Endothelial cell of umbilical vein (primary cell): ENCODE measurements at regions not wholly inside any gene's neighbourhood (a gene's known extent, or its start where the extent isn't known, plus 50 kb on each side); places are given as distances from the start of the nearest gene placed in this dataset.

Experiments
- BruUV-seq: library from RNA; stranded (reverse); fragments of 400-500 nt; replicated peaks from 2 replicates; lab custom pipeline; 2021; lab: Mats Ljungman, UMichigan
- CTCF ChIA-PET: fragments of 300-600, 350-600 bp; sonication (Branson Sonifier 250); formaldehyde crosslinking; loops from one replicate; lab custom pipeline; 2021; ENCODE audit warnings: antibody characterized with exemption, inconsistent platforms; lab: Charles Lee
- POLR2A ChIA-PET: fragments of 300-600, 350-600 bp; sonication (Branson Sonifier 250); formaldehyde crosslinking; loops from one replicate; lab custom pipeline; 2021; ENCODE audit warnings: antibody characterized with exemption, inconsistent platforms; lab: Charles Lee
- DNase-seq: peaks from one replicate; pipeline ENCODE4 v3.0.0-alpha.2; 2011; ENCODE audit warnings: low read depth, low spot score
- FAIRE-seq: peaks from 2 replicates; lab custom pipeline; 2011; peaks lifted over from hg19 to GRCh38; lab: Jason Lieb, UNC
- H2AFZ ChIP-seq: 2 replicates; pipeline ENCODE4 v1.6.0; 2012; ENCODE audit warnings: low read depth, low read length, control low read depth, inconsistent platforms
- H3K27ac ChIP-seq: 2 replicates; pipeline ENCODE4 v1.5.1; 2011; ENCODE audit warnings: low read depth, mild to moderate bottlenecking, control low read depth, low read length, moderate library complexity; ENCODE audit not compliant: insufficient read depth
- H3K27me3 ChIP-seq, 2 experiments: 2 replicates each; pipeline versions ENCODE4 v1.6.0 to v1.6.1; 2011; ENCODE audit warnings: low read length in 2 of 2, mixed read lengths in 1 of 2; ENCODE audit not compliant: control insufficient read depth in 2 of 2, insufficient read depth in 2 of 2
- H3K36me3 ChIP-seq, 2 experiments: 2 replicates in 1 of 2; 3 replicates in 1 of 2; pipeline ENCODE4 v1.5.1; 2011; ENCODE audit warnings: low read length in 2 of 2, mild to moderate bottlenecking in 1 of 2, moderate library complexity in 1 of 2; ENCODE audit not compliant: control insufficient read depth in 2 of 2, insufficient read depth in 2 of 2; ENCODE audit errors: extremely low read depth in 1 of 2
- H3K4me1 ChIP-seq: 3 replicates; pipeline ENCODE4 v1.5.1; 2011; ENCODE audit warnings: mild to moderate bottlenecking, low read length; ENCODE audit not compliant: control insufficient read depth, insufficient read depth; ENCODE audit errors: extremely low read depth
- H3K4me2 ChIP-seq: 2 replicates; pipeline ENCODE4 v1.6.1; 2011; ENCODE audit warnings: low read length, control low read depth, mixed read lengths; ENCODE audit not compliant: insufficient read depth
- H3K4me3 ChIP-seq, 3 experiments: fragments of 200-600 bp in 1 of 3; sonication (generic), shearing (Covaris generic) in 1 of 3; replicated peaks in 1 of 3; 2 replicates each; pipeline ENCODE4 v1.5.1; 2011 to 2016; ENCODE audit warnings: control low read depth in 3 of 3, low read length in 3 of 3, mild to moderate bottlenecking in 2 of 3, inconsistent platforms in 1 of 3, low read depth in 1 of 3, moderate library complexity in 1 of 3; ENCODE audit not compliant: insufficient read depth in 1 of 3
- H3K79me2 ChIP-seq: 2 replicates; pipeline ENCODE4 v1.6.0; 2012; ENCODE audit warnings: low read length, inconsistent platforms; ENCODE audit not compliant: control insufficient read depth, insufficient read depth
- H3K9ac ChIP-seq: replicated peaks from 2 replicates; pipeline ENCODE3; 2011; ENCODE audit warnings: low read length, control low read depth; ENCODE audit not compliant: insufficient read depth; ENCODE audit errors: extremely low read depth
- H3K9me1 ChIP-seq: replicated peaks from 3 replicates; pipeline ENCODE4 v1.6.0; 2011; ENCODE audit warnings: mild to moderate bottlenecking, low read length; ENCODE audit not compliant: control insufficient read depth, insufficient read depth; ENCODE audit errors: extremely low read depth
- H3K9me3 ChIP-seq: replicated peaks from 2 replicates; pipeline ENCODE4 v1.5.1; 2012; ENCODE audit warnings: low read length, inconsistent platforms; ENCODE audit not compliant: control insufficient read depth, insufficient read depth
- H4K20me1 ChIP-seq: replicated peaks from 2 replicates; pipeline ENCODE3; 2011; ENCODE audit warnings: mild to moderate bottlenecking, low read length; ENCODE audit not compliant: control insufficient read depth, insufficient read depth; ENCODE audit errors: extremely low read depth
- EZH2 ChIP-seq: IDR thresholded peaks from 2 replicates; pipeline ENCODE4 v1.6.1; 2012; ENCODE audit warnings: borderline replicate concordance, low read depth, mild to moderate bottlenecking, moderate library complexity, low read length, inconsistent platforms; ENCODE audit not compliant: severe bottlenecking
- FOS ChIP-seq: IDR thresholded peaks from 2 replicates; pipeline ENCODE4 v1.6.1; 2011; ENCODE audit warnings: mild to moderate bottlenecking, low read length, moderate library complexity, borderline replicate concordance; ENCODE audit not compliant: insufficient read depth
- GATA2 ChIP-seq: IDR thresholded peaks from 2 replicates; pipeline ENCODE4 v1.7.0; 2011; ENCODE audit warnings: low read depth, mild to moderate bottlenecking, moderate library complexity, mixed read lengths, low read length; ENCODE audit not compliant: insufficient read length, insufficient read depth
- JUN ChIP-seq: IDR thresholded peaks from 2 replicates; pipeline ENCODE4 v1.6.1; 2011; ENCODE audit warnings: borderline replicate concordance, low read depth; ENCODE audit not compliant: insufficient read length, insufficient read depth
- MYC ChIP-seq: IDR thresholded peaks from one replicate; pipeline ENCODE4 v1.6.1; 2011; ENCODE audit warnings: mild to moderate bottlenecking, low read depth, low read length
- POLR2A ChIP-seq: IDR thresholded peaks from 2 replicates; pipeline ENCODE4 v1.6.1; 2012; ENCODE audit warnings: low read depth, mild to moderate bottlenecking, control low read depth, low read length
- POLR2AphosphoS5 ChIP-seq: IDR thresholded peaks from 2 replicates; pipeline ENCODE4 v1.6.1; 2012; ENCODE audit warnings: low read depth, mild to moderate bottlenecking, control low read depth, low read length, moderate library complexity; ENCODE audit not compliant: insufficient read depth
- dilution Hi-C: fragments of 300-500 bp; cut with MboI; formaldehyde crosslinking; loops from one replicate; pipeline ENCODE4 v1.15.0; 2019; ENCODE audit warnings: low sequenced_read_pairs; ENCODE audit not compliant: extremely low pct_ligation_motif_present
- intact Hi-C: fragments of 100-400 bp; cut with micrococcal nuclease; formaldehyde crosslinking; loops from one replicate; pipeline ENCODE4 v1.10.0; 2022
- TF ChIP-seq, protein P1 (sequence below): IDR thresholded peaks from 2 replicates; pipeline ENCODE4 v1.6.1; 2011; ENCODE audit not compliant: insufficient read depth, insufficient read length
- TF ChIP-seq, protein P2 (sequence below), 2 donors: IDR thresholded peaks; 1 replicate in 1 of 2; 2 replicates in 1 of 2; pipeline ENCODE4 v1.5.1; 2011; ENCODE audit warnings: low read length in 2 of 2, mild to moderate bottlenecking in 2 of 2, moderate library complexity in 2 of 2, control low read depth in 1 of 2, inconsistent platforms in 1 of 2, low read depth in 1 of 2; ENCODE audit not compliant: insufficient read depth in 1 of 2; ENCODE audit errors: extremely low read depth in 1 of 2

DNA sequence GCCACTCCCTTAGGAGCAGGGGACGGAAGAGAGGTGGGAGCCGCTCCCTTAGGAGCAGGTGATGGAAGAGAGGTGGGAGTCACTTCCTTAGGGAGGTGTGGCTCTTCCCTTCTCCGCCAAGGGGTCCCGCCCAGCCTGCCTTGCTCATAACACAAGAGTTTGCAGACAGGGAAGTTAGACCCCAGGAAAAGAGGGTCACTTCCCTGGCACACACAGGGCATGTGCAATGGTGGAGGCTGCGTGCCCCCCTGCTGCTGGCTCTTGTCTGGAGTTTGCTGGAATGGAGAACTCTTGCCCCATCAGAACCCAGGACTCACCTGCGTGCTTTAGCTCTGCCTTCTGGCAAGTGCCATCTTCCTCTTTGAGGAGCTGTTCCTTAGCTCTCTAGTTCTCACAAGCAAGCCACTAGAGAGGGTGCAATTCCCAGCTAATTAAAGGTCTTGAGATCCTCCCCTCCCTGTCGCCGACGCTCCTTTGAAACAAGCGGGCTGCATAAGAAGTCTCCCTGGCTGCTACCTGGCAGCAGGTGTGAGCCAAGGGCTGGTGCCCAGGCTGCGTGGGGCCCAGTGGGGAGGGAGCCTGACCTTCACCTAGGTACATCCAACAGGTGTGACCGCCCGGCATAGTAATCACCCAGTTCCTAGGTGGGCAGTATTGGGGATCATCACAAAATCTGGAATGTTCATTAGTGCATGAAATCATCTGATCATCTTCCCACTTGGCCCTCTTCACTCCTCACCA lies 281.6 kb downstream of the ZNF536 start:
- CTCF ChIA-PET, result no interaction called here

More for the DNA sequence above, 281.6 kb downstream of the ZNF536 start:
- Histone ChIP-seq H2AFZ (no peak overlapping the region), H3K4me1 (no peaks in the 10 kb centered on the region), H3K4me2 (no peak overlapping the region), H3K36me3 (no peaks in the 10 kb centered on the region), H3K27ac (no peak overlapping the region), H3K4me3 (no peak overlapping the region), H3K9me3 (no peaks in the 10 kb centered on the region), H4K20me1 (no peaks in the 10 kb centered on the region), H3K9me1 (no peaks in the 10 kb centered on the region), H3K27me3 (no peaks in the 10 kb centered on the region), H3K79me2 (no peaks in the 10 kb centered on the region), H3K9ac (no peak overlapping the region)
- dilution Hi-C loops, result no loop called here
- no peak for DNase-seq
- no TSS peak for BruUV-seq
- POLR2A ChIA-PET, result no interaction called here
- intact Hi-C loops, result no loop called here
- FAIRE-seq, result no peak
- TF ChIP-seq JUN (no peak), MYC (no peak), GATA2 (no peak), POLR2AphosphoS5 (no peak), POLR2A (no peak), FOS (no peak), EZH2 (no peak)
- TF ChIP-seq, protein P1, sequence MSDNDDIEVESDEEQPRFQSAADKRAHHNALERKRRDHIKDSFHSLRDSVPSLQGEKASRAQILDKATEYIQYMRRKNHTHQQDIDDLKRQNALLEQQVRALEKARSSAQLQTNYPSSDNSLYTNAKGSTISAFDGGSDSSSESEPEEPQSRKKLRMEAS, result no peak
- TF ChIP-seq, protein P2, sequence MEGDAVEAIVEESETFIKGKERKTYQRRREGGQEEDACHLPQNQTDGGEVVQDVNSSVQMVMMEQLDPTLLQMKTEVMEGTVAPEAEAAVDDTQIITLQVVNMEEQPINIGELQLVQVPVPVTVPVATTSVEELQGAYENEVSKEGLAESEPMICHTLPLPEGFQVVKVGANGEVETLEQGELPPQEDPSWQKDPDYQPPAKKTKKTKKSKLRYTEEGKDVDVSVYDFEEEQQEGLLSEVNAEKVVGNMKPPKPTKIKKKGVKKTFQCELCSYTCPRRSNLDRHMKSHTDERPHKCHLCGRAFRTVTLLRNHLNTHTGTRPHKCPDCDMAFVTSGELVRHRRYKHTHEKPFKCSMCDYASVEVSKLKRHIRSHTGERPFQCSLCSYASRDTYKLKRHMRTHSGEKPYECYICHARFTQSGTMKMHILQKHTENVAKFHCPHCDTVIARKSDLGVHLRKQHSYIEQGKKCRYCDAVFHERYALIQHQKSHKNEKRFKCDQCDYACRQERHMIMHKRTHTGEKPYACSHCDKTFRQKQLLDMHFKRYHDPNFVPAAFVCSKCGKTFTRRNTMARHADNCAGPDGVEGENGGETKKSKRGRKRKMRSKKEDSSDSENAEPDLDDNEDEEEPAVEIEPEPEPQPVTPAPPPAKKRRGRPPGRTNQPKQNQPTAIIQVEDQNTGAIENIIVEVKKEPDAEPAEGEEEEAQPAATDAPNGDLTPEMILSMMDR (IDR thresholded peaks at IDR 0.05; ENCODE audit: extremely low read depth in 1 of 2, insufficient read depth in 1 of 2, low read depth in 1 of 2, low read length in 2 of 2), result no peak
